ENCODE measurements at regions not wholly inside any gene's neighbourhood (a gene's known extent, or its start where the extent isn't known, plus 50 kb on each side); places are given as distances from the start of the nearest gene placed in this dataset.

GRCh38 chr12:21713133-21713532 lies 55.5 kb upstream of the LDHB start:
- no peak for TF ChIP-seq CTCF (IDR thresholded peaks at IDR 0.05; ENCODE audit: extremely low read depth, insufficient read depth, missing control alignments)
- in situ Hi-C loops (cut with MboI; ENCODE audit: low pct_unique_long_range_greater_than_20kb, low sequenced_read_pairs, unreplicated experiment): loop anchor here (25.0 kb wide), 1 partner anchor 299 kb away; no protein-coding TSS in a partner anchor
- DNase-seq (ENCODE audit: low spot score): no peak

GRCh38 chr12:21710958-21711775 lies 53.5 kb upstream of the LDHB start:
- TF ChIP-seq CTCF (IDR thresholded peaks at IDR 0.05; ENCODE audit: extremely low read depth, insufficient read depth, missing control alignments): no peak
- no peak for DNase-seq (ENCODE audit: low spot score)

More at GRCh38 chr12:21710958-21711775, 53.5 kb upstream of the LDHB start:
- in situ Hi-C loops (cut with MboI; ENCODE audit: low pct_unique_long_range_greater_than_20kb, low sequenced_read_pairs, unreplicated experiment): loop anchor here (25.0 kb wide), 1 partner anchor 301 kb away; no protein-coding TSS in a partner anchor
